Ovary (tissue), 3 donors: ENCODE measurements at regions not wholly inside any gene's neighbourhood (a gene's known extent, or its start where the extent isn't known, plus 50 kb on each side); places are given as distances from the start of the nearest gene placed in this dataset.

ENCODE experiments used
- CTCF ChIP-seq, 3 donors: fragments of 450-650 bp in 2 of 3; fragments of 200-600 bp in 1 of 3; IDR thresholded peaks; one replicate each; pipeline versions ENCODE4 v1.5.1 to v1.8.0; 2016 to 2022; ENCODE audit warnings: antibody characterized with exemption in 3 of 3, mild to moderate bottlenecking in 1 of 3
- EP300 ChIP-seq: sonication (generic); formaldehyde crosslinking; IDR thresholded peaks from one replicate; pipeline ENCODE4 v1.6.1; 2017; ENCODE audit warnings: antibody characterized with exemption
- POLR2A ChIP-seq: fragments of 450-650 bp; IDR thresholded peaks from one replicate; pipeline ENCODE4 v1.6.1; 2017; ENCODE audit warnings: antibody characterized with exemption, mild to moderate bottlenecking, moderate library complexity
- donor health status: DM: no; HTN: no; CAD: no.

GRCh38 chr7:125823538-125823937 is 893.9 kb upstream of the POT1 start:
- TF ChIP-seq CTCF (IDR thresholded peaks at IDR 0.05), result no peak
- TF ChIP-seq EP300, result no peak
- no peak for TF ChIP-seq POLR2A
